A673 (cell line): ENCODE measurements at regions not wholly inside any gene's neighbourhood (a gene's known extent, or its start where the extent isn't known, plus 50 kb on each side); places are given as distances from the start of the nearest gene placed in this dataset.

Experiments
- BruUV-seq: library from RNA; stranded (reverse); fragments of 400-500 nt; replicated peaks from 2 replicates; lab custom pipeline; 2021; lab: Mats Ljungman, UMichigan
- CTCF ChIA-PET: fragments of 300-600 bp; sonication (Branson Sonifier 250); formaldehyde crosslinking; loops from one replicate; lab custom pipeline; 2022; ENCODE audit warnings: antibody characterized with exemption; lab: Charles Lee
- POLR2A ChIA-PET: fragments of 300-600 bp; sonication (Branson Sonifier 250); formaldehyde crosslinking; loops from one replicate; lab custom pipeline; 2022; ENCODE audit warnings: antibody characterized with exemption; ENCODE audit not compliant: low non-redundant PET; lab: Charles Lee
- DNase-seq: peaks from one replicate; pipeline ENCODE4 v3.0.0-alpha.2; 2015; ENCODE audit warnings: low spot score
- H3K27ac ChIP-seq: fragments of 200-600 bp; sonication (generic); 2 replicates; pipeline ENCODE4 v1.5.1; 2016; ENCODE audit warnings: mixed run types, low read depth, mild to moderate bottlenecking, mixed read lengths, antibody characterized with exemption, low read length; ENCODE audit not compliant: poor library complexity, severe bottlenecking
- H3K27me3 ChIP-seq: fragments of 200-600 bp; sonication (generic); replicated peaks from 2 replicates; pipeline ENCODE4 v1.6.1; 2017; ENCODE audit warnings: mixed run types, low read depth, mild to moderate bottlenecking, mixed read lengths, antibody characterized with exemption, low read length; ENCODE audit not compliant: insufficient read depth, poor library complexity
- H3K36me3 ChIP-seq: fragments of 200-600 bp; sonication (generic); 2 replicates; pipeline ENCODE4 v1.6.1; 2016; ENCODE audit warnings: mixed run types, mild to moderate bottlenecking, mixed read lengths, antibody characterized with exemption, low read length; ENCODE audit not compliant: insufficient read depth, poor library complexity, severe bottlenecking
- H3K4me1 ChIP-seq: fragments of 200-600 bp; sonication (generic); 2 replicates; pipeline ENCODE4 v1.6.1; 2017; ENCODE audit warnings: mixed run types, mild to moderate bottlenecking, mixed read lengths, antibody characterized with exemption, low read length; ENCODE audit not compliant: insufficient read depth, poor library complexity, severe bottlenecking
- H3K4me3 ChIP-seq: fragments of 200-600 bp; sonication (generic); 2 replicates; pipeline ENCODE4 v1.5.1; 2016; ENCODE audit warnings: low read depth, mixed run types, mild to moderate bottlenecking, mixed read lengths, low read length; ENCODE audit not compliant: poor library complexity, severe bottlenecking
- H3K9me3 ChIP-seq: fragments of 200-600 bp; sonication (generic); 2 replicates; pipeline ENCODE4 v1.6.1; 2016; ENCODE audit warnings: mixed run types, low read depth, mild to moderate bottlenecking, mixed read lengths, antibody characterized with exemption, low read length; ENCODE audit not compliant: poor library complexity, severe bottlenecking
- CTCF ChIP-seq: fragments of 300-800, 200-600 bp; sonication (generic); conservative IDR thresholded peaks from 2 replicates; pipeline ENCODE4 v1.5.1; 2017; ENCODE audit warnings: low read depth, mild to moderate bottlenecking, antibody characterized with exemption, low read length, moderate library complexity, mixed read lengths
- EZH2 ChIP-seq: fragments of 200-600 bp; sonication (generic); IDR thresholded peaks from 2 replicates; pipeline ENCODE4 v1.6.1; 2017; ENCODE audit warnings: borderline replicate concordance, low read depth, mild to moderate bottlenecking, mixed read lengths, antibody characterized with exemption, low read length; ENCODE audit not compliant: poor library complexity, severe bottlenecking
- intact Hi-C: fragments of 100-400 bp; cut with micrococcal nuclease; formaldehyde crosslinking; loops from one replicate; pipeline ENCODE4 v1.10.0; 2022; ENCODE audit not compliant: unreplicated experiment

GRCh38 chr18:40168026-40168425 is 1787.0 kb upstream of the PIK3C3 start:
- H3K4me3 ChIP-seq, result no peak overlapping the region
- CTCF ChIA-PET, result interaction anchor here (0.7 to 1.4 kb wide), 2 partner anchors 9 to 11 kb away, joined by 3 to 4 read pairs; no protein-coding TSS in a partner anchor
- no TSS peak for BruUV-seq

GRCh38 chr18:40163254-40163653 is 1791.8 kb upstream of the PIK3C3 start:
- Histone ChIP-seq H3K36me3 (no peaks in the 10 kb centered on the region), H3K4me1 (no peaks in the 10 kb centered on the region), H3K27me3 (no peaks in the 10 kb centered on the region), H3K27ac (no peak overlapping the region), H3K9me3 (no peaks in the 10 kb centered on the region), H3K4me3 (no peak overlapping the region)
- intact Hi-C loops, result no loop called here
- TF ChIP-seq EZH2, result no peak
- no peak for TF ChIP-seq CTCF
- POLR2A ChIA-PET, result no interaction called here
- CTCF ChIA-PET, result no interaction called here
- no peak for DNase-seq
- no TSS peak for BruUV-seq

More at GRCh38 chr18:40168026-40168425, 1787.0 kb upstream of the PIK3C3 start:
- intact Hi-C loops, result loop anchor here (5.0 kb wide), 1 partner anchor 1061 kb away; no protein-coding TSS in a partner anchor
- POLR2A ChIA-PET, result interaction anchor here (0.6 kb wide), 1 partner anchor 219 kb away, joined by 3 read pairs; no protein-coding TSS in a partner anchor
- Histone ChIP-seq H3K36me3 (no peaks in the 10 kb centered on the region), H3K27ac (no peak overlapping the region), H3K4me1 (no peaks in the 10 kb centered on the region), H3K27me3 (peaks cover under 1% of the 10 kb centered on the region), H3K9me3 (no peaks in the 10 kb centered on the region)
- no peak for TF ChIP-seq CTCF
- TF ChIP-seq EZH2, result no peak
- DNase-seq, result no peak

DNA sequence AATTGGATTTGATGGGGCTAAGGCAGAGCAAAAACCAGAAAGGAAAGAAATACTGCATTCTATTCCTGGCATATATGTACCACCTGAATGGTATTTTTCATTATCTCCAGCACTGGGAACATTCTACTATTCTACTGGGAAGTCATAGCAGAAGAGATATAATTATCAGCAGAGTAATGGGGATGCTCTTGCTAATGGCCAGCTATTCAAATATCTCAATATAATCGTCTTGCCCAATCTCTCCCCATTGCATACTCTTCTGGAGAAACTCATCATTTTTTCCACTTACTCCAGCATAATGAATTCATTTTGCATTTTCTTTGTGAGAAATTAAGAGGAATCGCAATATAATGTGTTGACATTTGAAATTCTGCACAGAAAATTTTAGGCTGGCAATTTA is 1794.7 kb upstream of the PIK3C3 start:
- no peak for DNase-seq
- no peak for TF ChIP-seq CTCF
- no peak for TF ChIP-seq EZH2
- no peaks in the 10 kb centered on the region for H3K4me1 ChIP-seq
- ChIA-PET CTCF (no interaction called here), POLR2A (no interaction called here)
- no TSS peak for BruUV-seq
- H3K9me3 ChIP-seq, result no peaks in the 10 kb centered on the region
- H3K4me3 ChIP-seq, result no peak overlapping the region
- H3K27me3 ChIP-seq, result no peaks in the 10 kb centered on the region
- no peak overlapping the region for H3K27ac ChIP-seq
- intact Hi-C loops, result no loop called here
- H3K36me3 ChIP-seq, result no peaks in the 10 kb centered on the region
